Ishikawa (cell line): ENCODE measurements at regions not wholly inside any gene's neighbourhood (a gene's known extent, or its start where the extent isn't known, plus 50 kb on each side); places are given as distances from the start of the nearest gene placed in this dataset.

Experiments
- EP300 ChIP-seq: IDR thresholded peaks from 2 replicates; pipeline ENCODE4 v1.6.1; 2012; ENCODE audit warnings: borderline replicate concordance
- FOXM1 ChIP-seq: IDR thresholded peaks from 2 replicates; pipeline ENCODE4 v1.6.1; 2012; ENCODE audit warnings: low read depth, borderline replicate concordance
- RAD21 ChIP-seq: IDR thresholded peaks from 2 replicates; pipeline ENCODE4 v1.6.1; 2012; ENCODE audit warnings: low read depth
- TF ChIP-seq, protein P1 (sequence below): IDR thresholded peaks from 2 replicates; pipeline ENCODE4 v1.6.1; 2012

DNA sequence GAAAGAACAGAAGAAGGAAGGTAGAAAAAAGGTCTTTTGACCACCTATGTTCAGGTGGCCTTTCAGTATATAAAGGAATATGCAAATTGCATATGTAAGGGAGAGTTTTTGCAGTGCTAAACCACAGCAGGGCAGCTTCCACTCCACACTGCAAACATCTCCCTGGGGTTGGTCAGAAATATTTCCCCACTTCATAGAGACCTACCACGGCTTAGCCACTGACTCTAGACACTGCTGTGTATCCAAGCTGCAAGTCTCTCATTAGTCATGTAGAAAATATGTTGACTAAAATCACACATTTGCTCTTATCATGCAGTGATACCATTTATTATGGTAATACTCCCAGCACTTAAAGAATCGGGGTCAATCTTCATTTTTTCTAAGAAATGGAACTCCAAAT, 214.9 kb upstream of the NR2F2 start:
- TF ChIP-seq RAD21, result no peak
- no peak for TF ChIP-seq FOXM1
- TF ChIP-seq, protein P1, sequence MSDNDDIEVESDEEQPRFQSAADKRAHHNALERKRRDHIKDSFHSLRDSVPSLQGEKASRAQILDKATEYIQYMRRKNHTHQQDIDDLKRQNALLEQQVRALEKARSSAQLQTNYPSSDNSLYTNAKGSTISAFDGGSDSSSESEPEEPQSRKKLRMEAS, result no peak
- TF ChIP-seq EP300, result no peak
